Pancreas (tissue), 10 donors: ENCODE measurements at regions not wholly inside any gene's neighbourhood (a gene's known extent, or its start where the extent isn't known, plus 50 kb on each side); places are given as distances from the start of the nearest gene placed in this dataset.
A peak's percentile ranks its signal among the peaks of the same experiment; 100 is the strongest.
"Not testable (repeated sequence)": the region's sequence is repeated elsewhere in the genome, so short reads cannot be mapped to it uniquely, and the experiment has no call there.

Experiments used
- ATAC-seq, 4 donors: fragments of 200-7000 bp; cut with Tn5 transposase; one replicate each; pipeline versions ENCODE4 v1.8.0 to v1.9.1; 2020; ENCODE audit warnings: mild to moderate bottlenecking in 4 of 4, moderate library complexity in 4 of 4
- DNase-seq, 6 donors: peaks; one replicate each; pipeline ENCODE4 v3.0.0-alpha.2; 2020
- FAIRE-seq: peaks from 2 replicates; lab custom pipeline; 2012; peaks lifted over from hg19 to GRCh38; lab: Jason Lieb, UNC
- H3K27ac ChIP-seq, 4 donors: fragments of 200-600 bp; sonication (generic); 1 replicate in 3 of 4; 2 replicates in 1 of 4; pipeline versions ENCODE4 v1.5.0 to v1.8.0; 2020
- H3K27me3 ChIP-seq, 4 donors: fragments of 200-600 bp; one replicate each; pipeline ENCODE4 v1.8.0; 2021
- H3K36me3 ChIP-seq, 3 donors: fragments of 200-600 bp; sonication (generic) in 1 of 3; one replicate each; pipeline versions ENCODE4 v1.5.0 to v1.8.0; 2020 to 2021
- H3K4me1 ChIP-seq, 3 donors: fragments of 200-600 bp; one replicate each; pipeline ENCODE4 v1.8.0; 2021
- H3K4me3 ChIP-seq, 4 donors: fragments of 200-600 bp; sonication (generic) in 2 of 4; one replicate each; pipeline versions ENCODE4 v1.5.0 to v1.8.0; 2020 to 2021
- H3K9me3 ChIP-seq, 4 donors: fragments of 200-600 bp; one replicate each; pipeline ENCODE4 v1.8.0; 2021
- WGBS, 2 donors: extraction: QIAGEN DNeasy Blood & Tissue Kit; methylation state at CpG; one replicate each; pipeline ENCODE4 v1.1.7; 2013; 5-methylcytosine and 5-hydroxymethylcytosine counted together
- intact Hi-C, 3 donors: fragments of 100-400 bp; cut with DNase I; formaldehyde crosslinking; loops; one replicate each; pipeline versions ENCODE4 v1.11.1 to v1.14.2; 2022
- TF ChIP-seq, protein P1 (sequence below), 4 donors: fragments of 200-600 bp; sonication (generic) in 3 of 4; IDR thresholded peaks; one replicate each; pipeline versions ENCODE4 v1.5.0 to v1.8.0; 2021; ENCODE audit warnings: antibody characterized with exemption in 4 of 4
- donor health status: healthy with polysubstance abuse.
- donor health status: DM: no; HTN: no; CAD: no; lungs with moderate emphysema.
- donor health status: DM: no; HTN: no; CAD: no.
- donor health status: control.
- donor health status: control.
- donor health status: Bipolar disorder and iron deficiency.
- donor health status: DM: yes; HTN: yes; CAD: no.
- donor health status: DM: no; HTN: no; CAD: no.
- donor health status: DM: no; HTN: no; CAD: no.
- donor health status: DM: yes; HTN: yes; CAD: no.

DNA sequence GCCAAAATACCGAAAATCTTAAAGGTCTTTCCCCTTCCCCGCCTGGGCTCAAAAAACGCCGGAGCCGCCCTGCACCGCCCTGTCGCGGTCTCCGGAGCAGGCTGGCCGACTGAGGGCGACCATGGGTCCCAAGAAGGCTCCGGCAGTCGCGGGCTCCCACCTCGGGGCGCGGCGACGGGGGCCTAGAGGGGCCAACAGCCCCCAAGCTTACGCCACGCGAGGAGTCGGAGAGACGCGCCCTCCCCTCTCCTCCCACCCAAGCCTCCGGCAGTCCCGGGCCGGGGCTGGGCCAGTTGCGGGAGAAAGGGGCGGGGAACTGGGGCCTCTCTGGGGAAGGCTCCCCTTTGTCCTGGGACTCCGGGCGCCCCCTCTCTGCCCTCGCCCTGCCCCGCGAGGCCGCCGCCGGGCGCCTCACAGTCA lies 69.2 kb downstream of the GOLGA8B start:
- no peak for FAIRE-seq
- H3K9me3 ChIP-seq = no peaks in the 10 kb centered on the region
- intact Hi-C loops = no loop called here
- DNase-seq = peak in 5 of 6 donors; percentile 4 to 80 (median 39)
- 0 to 1% methylated on average over 39 of the region's 39 CpGs for WGBS, 2 donors
- no peak overlapping the region for H3K27ac ChIP-seq
- no peaks in the 10 kb centered on the region for H3K4me1 ChIP-seq
- peak overlapping the region in 3 of 4 donors; percentile 42 to 61 (median 59) for H3K4me3 ChIP-seq
- TF ChIP-seq, protein P1, sequence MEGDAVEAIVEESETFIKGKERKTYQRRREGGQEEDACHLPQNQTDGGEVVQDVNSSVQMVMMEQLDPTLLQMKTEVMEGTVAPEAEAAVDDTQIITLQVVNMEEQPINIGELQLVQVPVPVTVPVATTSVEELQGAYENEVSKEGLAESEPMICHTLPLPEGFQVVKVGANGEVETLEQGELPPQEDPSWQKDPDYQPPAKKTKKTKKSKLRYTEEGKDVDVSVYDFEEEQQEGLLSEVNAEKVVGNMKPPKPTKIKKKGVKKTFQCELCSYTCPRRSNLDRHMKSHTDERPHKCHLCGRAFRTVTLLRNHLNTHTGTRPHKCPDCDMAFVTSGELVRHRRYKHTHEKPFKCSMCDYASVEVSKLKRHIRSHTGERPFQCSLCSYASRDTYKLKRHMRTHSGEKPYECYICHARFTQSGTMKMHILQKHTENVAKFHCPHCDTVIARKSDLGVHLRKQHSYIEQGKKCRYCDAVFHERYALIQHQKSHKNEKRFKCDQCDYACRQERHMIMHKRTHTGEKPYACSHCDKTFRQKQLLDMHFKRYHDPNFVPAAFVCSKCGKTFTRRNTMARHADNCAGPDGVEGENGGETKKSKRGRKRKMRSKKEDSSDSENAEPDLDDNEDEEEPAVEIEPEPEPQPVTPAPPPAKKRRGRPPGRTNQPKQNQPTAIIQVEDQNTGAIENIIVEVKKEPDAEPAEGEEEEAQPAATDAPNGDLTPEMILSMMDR (IDR thresholded peaks at IDR 0.05) = no peak
- H3K36me3 ChIP-seq = no peaks in the 10 kb centered on the region
- peaks cover 0 to 4% (median 0%) of the 10 kb centered on the region in 4 donors for H3K27me3 ChIP-seq
- ATAC-seq = peak in 3 of 4 donors; percentile 59 to 81 (median 78)

DNA sequence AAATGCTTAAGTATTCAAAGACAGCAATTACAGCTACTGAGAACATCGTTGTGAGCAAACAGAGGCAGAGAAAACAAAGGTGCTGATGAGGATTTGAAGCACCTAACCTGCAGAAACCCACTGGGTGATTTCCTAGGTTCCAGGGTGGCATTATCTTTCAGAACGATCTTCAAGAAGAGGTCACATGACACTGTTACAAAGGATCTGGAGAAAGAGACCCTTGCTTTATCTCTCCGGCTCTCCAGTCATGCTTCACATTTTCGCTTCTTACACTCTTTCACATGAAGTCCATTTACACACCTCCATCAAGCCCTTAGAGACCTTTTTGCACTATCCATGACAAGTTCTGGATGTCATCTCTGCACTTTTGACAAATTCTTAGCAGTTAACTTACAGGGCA lies 70.8 kb downstream of the GOLGA8B start:
- no peaks in the 10 kb centered on the region for H3K9me3 ChIP-seq
- no peak for DNase-seq
- 54 to 58% methylated on average over 4 of the region's 4 CpGs for WGBS, 2 donors
- FAIRE-seq = no peak
- ATAC-seq = no peak
- no peak overlapping the region for H3K27ac ChIP-seq
- TF ChIP-seq, protein P1 (IDR thresholded peaks at IDR 0.05) = no peak
- peaks cover 0 to 4% (median 0%) of the 10 kb centered on the region in 4 donors for H3K27me3 ChIP-seq
- H3K4me3 ChIP-seq = no peak overlapping the region
- intact Hi-C loops = no loop called here
- H3K4me1 ChIP-seq = no peaks in the 10 kb centered on the region
- no peaks in the 10 kb centered on the region for H3K36me3 ChIP-seq

- ATAC-seq (no peak), DNase-seq (no peak)
Measured at GRCh38 chr15:34501131-34501530, 63.5 kb upstream of the GOLGA8A start.

DNA sequence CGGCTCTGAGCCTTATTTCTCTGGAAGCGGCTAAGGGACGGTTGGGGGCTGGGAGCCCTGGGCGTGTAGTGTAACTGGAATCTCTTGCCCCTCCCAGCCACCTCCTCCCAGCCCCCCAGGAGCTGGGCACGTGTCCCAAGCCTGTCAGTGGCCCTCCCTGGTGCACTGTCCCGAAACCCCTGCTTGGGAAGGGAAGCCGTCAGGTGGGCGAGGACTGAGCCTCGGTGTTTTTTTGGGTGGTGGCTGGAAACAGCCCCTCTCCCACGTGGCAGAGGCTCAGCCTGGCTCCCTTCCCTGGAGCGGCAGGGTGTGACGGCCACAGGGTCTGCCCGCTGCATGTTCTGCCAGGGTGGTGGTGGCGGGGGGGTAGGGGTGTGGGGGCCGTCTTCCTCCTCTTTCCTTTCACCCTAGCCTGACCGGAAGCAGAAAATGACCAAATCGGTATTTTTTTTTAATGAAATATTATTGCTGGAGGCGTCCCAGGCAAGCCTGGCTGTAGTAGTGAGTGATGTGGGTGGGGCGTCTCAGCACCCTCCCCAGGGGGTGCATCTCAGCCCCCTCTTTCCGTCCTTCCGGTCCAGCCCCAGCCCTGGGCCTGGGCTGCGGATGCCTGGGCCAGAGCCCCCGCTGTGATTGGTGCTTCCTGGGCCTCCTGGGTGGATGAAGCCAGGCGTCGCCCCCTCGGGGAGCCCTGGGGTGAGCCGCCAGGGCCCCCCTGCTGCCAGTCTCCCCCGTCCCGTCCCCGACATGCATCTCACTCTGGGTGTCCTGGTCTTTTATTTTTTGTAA lies 58.8 kb upstream of the GOLGA8A start:
- no peaks in the 10 kb centered on the region for H3K9me3 ChIP-seq
- H3K4me1 ChIP-seq = no peaks in the 10 kb centered on the region
- 20 to 22% methylated on average over 28 to 29 of the region's 30 CpGs for WGBS, 2 donors
- FAIRE-seq = no peak
- peak in 1 of 6 donors; percentile 47 for DNase-seq
- TF ChIP-seq, protein P1 (IDR thresholded peaks at IDR 0.05) = no peak
- no peaks in the 10 kb centered on the region for H3K36me3 ChIP-seq
- no peak overlapping the region for H3K27ac ChIP-seq
- no peak overlapping the region for H3K4me3 ChIP-seq
- intact Hi-C loops = no loop called here
- peaks cover 0 to 35% (median 10%) of the 10 kb centered on the region in 4 donors for H3K27me3 ChIP-seq
- peak in 1 of 4 donors; percentile 23 for ATAC-seq

More at GRCh38 chr15:34501131-34501530, 63.5 kb upstream of the GOLGA8A start:
- Histone ChIP-seq H3K27me3 (peaks cover 0 to 8% (median 0%) of the 10 kb centered on the region in 4 donors), H3K4me3 (no peak overlapping the region), H3K9me3 (no peaks in the 10 kb centered on the region), H3K27ac (no peak overlapping the region), H3K36me3 (no peaks in the 10 kb centered on the region), H3K4me1 (no peaks in the 10 kb centered on the region)
- intact Hi-C loops = no loop called here
- 86% methylated on average over 4 of the region's 4 CpGs for WGBS, 2 donors
- no peak for FAIRE-seq
- TF ChIP-seq, protein P1 (IDR thresholded peaks at IDR 0.05) = no peak

DNA sequence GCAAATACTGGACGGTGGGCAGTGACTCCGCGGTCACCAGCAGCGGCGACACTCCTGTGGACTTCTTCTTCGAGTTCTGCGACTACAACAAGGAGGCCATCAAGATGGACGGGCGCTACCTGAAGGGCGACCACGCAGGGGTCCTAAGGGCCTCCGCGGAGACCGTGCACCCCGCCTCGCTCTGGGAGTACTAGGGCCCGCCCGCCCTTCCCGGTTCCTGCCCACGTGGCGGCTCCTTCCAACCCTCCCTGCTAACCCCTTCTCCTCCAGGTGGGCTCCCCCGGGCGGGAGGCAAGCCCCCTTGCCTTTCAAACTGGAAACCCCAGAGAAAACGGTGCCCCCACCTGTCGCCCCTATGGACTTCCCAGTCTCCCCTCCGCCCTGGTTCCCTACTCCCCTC lies 58.1 kb upstream of the GOLGA8A start:
- peaks cover 0 to 39% (median 10%) of the 10 kb centered on the region in 4 donors for H3K27me3 ChIP-seq
- intact Hi-C loops, FAIRE-seq, H3K27ac ChIP-seq, ATAC-seq, H3K9me3 ChIP-seq, H3K4me3 ChIP-seq, H3K36me3 ChIP-seq, H3K4me1 ChIP-seq: not testable (repeated sequence)
- 9 to 14% methylated on average over 24 to 26 of the region's 26 CpGs for WGBS, 2 donors
- DNase-seq = peak in 1 of 6 donors; percentile 56
